Body of pancreas (tissue), 4 donors: ENCODE measurements at regions not wholly inside any gene's neighbourhood (a gene's known extent, or its start where the extent isn't known, plus 50 kb on each side); places are given as distances from the start of the nearest gene placed in this dataset.

Experiments used
- ATAC-seq: fragments of 150-250 bp; one replicate; pipeline ENCODE4 v1.9.1; 2016
- DNase-seq, 4 donors: peaks; one replicate each; pipeline ENCODE4 v3.0.0-alpha.2; 2019
- H3K27ac ChIP-seq, 4 donors: fragments of 200-600 bp; sonication (generic); 1 replicate in 3 of 4; 2 replicates in 1 of 4; pipeline versions ENCODE4 v1.5.1 to v1.6.1; 2016 to 2019; ENCODE audit warnings: mild to moderate bottlenecking in 1 of 4, mixed read lengths in 1 of 4, moderate library complexity in 1 of 4
- H3K27me3 ChIP-seq, 2 donors: fragments of 200-600 bp; sonication (generic); one replicate each; pipeline ENCODE4 v1.6.0; 2016; ENCODE audit warnings: mild to moderate bottlenecking in 1 of 2
- H3K36me3 ChIP-seq, 2 donors: fragments of 200-600 bp; sonication (generic); replicated peaks in 1 of 2; 2 replicates each; pipeline ENCODE4 v1.5.1; 2016; ENCODE audit warnings: low read depth in 2 of 2; ENCODE audit not compliant: insufficient read depth in 1 of 2
- H3K4me1 ChIP-seq: fragments of 200-600 bp; sonication (generic); one replicate; pipeline ENCODE4 v1.6.0; 2016
- H3K4me3 ChIP-seq, 2 donors: fragments of 200-600 bp; sonication (generic); 1 replicate in 1 of 2; 2 replicates in 1 of 2; pipeline ENCODE4 v1.5.1; 2016 to 2019
- H3K9me3 ChIP-seq, 3 donors: fragments of 200-600 bp; sonication (generic); 1 replicate in 2 of 3; 2 replicates in 1 of 3; pipeline ENCODE4 v1.5.1; 2016
- POLR2A ChIP-seq, 3 donors: fragments of 450-650 bp; IDR thresholded peaks; one replicate each; pipeline ENCODE4 v1.6.1; 2016; ENCODE audit warnings: antibody characterized with exemption in 3 of 3, mild to moderate bottlenecking in 2 of 3
- WGBS, 2 donors: methylation state at CpG; one replicate each; pipeline ENCODE4 v1.1.5; 2017; 5-methylcytosine and 5-hydroxymethylcytosine counted together
- intact Hi-C: fragments of 100-400 bp; cut with DNase I; formaldehyde crosslinking; loops from one replicate; pipeline ENCODE4 v1.15.1; 2023
- TF ChIP-seq, protein P1 (sequence below), 7 experiments: fragments of 450-650 bp in 4 of 7; fragments of 200-600 bp in 3 of 7; sonication (generic) in 3 of 7; IDR thresholded peaks; one replicate each; pipeline ENCODE4 v1.5.1; 2016 to 2019; ENCODE audit warnings: antibody characterized with exemption in 7 of 7

DNA sequence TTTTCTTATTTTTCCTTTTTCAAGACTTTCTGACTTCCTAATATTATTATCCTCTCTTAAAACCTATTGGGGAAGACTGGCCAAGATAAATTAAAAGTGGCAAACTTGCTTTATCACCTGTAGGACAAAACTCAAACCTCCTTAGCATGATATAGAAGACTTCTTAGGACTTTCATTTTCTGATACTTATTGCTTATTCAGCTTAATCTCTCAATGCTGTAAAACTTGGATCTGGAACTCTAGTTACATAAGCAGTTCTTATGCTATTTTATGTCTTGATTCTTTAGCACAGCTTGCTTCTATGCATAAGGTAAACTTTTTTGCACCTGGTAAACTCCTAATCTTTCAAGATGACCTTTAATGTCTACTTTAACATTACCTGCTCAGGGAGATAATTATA is 382.3 kb upstream of the LRRC7 start:
- TF ChIP-seq POLR2A (IDR thresholded peaks at IDR 0.05) = no peak
- TF ChIP-seq, protein P1, sequence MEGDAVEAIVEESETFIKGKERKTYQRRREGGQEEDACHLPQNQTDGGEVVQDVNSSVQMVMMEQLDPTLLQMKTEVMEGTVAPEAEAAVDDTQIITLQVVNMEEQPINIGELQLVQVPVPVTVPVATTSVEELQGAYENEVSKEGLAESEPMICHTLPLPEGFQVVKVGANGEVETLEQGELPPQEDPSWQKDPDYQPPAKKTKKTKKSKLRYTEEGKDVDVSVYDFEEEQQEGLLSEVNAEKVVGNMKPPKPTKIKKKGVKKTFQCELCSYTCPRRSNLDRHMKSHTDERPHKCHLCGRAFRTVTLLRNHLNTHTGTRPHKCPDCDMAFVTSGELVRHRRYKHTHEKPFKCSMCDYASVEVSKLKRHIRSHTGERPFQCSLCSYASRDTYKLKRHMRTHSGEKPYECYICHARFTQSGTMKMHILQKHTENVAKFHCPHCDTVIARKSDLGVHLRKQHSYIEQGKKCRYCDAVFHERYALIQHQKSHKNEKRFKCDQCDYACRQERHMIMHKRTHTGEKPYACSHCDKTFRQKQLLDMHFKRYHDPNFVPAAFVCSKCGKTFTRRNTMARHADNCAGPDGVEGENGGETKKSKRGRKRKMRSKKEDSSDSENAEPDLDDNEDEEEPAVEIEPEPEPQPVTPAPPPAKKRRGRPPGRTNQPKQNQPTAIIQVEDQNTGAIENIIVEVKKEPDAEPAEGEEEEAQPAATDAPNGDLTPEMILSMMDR (IDR thresholded peaks at IDR 0.05) = no peak
- no peaks in the 10 kb centered on the region for H3K4me1 ChIP-seq
- intact Hi-C loops = no loop called here

DNA sequence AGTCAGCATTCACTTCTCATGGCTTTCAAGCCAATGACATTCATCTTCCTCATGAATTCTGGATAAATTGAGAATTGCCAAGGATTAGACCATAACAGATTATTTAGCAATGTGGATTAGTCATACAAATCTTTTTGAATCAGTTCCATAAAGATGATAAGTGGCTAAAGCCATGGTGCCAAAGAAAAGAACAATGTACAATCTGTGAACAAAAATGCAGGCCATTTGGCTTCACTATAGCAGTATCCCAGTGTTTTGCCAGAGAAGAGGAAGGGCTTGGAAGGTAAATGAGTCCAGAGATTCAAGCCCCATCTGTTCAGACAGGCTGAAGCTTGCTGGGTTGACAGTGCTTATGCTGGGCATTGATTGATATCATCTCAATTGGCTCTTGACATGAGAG is 376.4 kb upstream of the LRRC7 start:
- DNase-seq (no peak), ATAC-seq (no peak)
- H3K9me3 ChIP-seq = no peaks in the 10 kb centered on the region
- no peak for TF ChIP-seq POLR2A (IDR thresholded peaks at IDR 0.05)
- TF ChIP-seq, protein P1 (IDR thresholded peaks at IDR 0.05) = no peak
- no peak overlapping the region for H3K27ac ChIP-seq
- H3K4me3 ChIP-seq = no peak overlapping the region
- H3K36me3 ChIP-seq = no peaks in the 10 kb centered on the region
- intact Hi-C loops = no loop called here
- H3K27me3 ChIP-seq = no peaks in the 10 kb centered on the region
- no peaks in the 10 kb centered on the region for H3K4me1 ChIP-seq

More for the DNA sequence above, 382.3 kb upstream of the LRRC7 start:
- Histone ChIP-seq H3K36me3 (no peaks in the 10 kb centered on the region), H3K27ac (no peak overlapping the region), H3K9me3 (peaks cover 0 to 6% (median 0%) of the 10 kb centered on the region in 3 donors), H3K4me3 (no peak overlapping the region), H3K27me3 (no peaks in the 10 kb centered on the region)
- ATAC-seq (no peak), DNase-seq (no peak)

DNA sequence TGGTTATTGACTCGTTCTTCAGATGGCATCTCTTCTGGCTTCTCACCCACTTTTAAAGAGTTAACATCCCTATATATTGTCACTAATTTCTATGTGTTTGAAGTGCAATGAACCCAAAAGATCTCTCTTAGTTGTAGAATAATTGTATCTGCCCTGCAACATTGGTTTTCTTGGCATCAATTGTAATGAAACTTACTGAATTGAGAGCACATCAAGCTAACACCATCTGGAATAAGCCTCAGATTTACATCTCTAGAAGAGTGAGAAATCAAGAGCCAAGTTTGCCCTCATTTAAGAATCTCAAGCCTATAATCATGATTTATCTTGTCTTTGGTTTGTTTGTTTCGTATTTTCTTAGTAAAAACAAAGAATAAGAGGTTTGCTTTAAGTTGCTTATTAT is 372.6 kb upstream of the LRRC7 start:
- H3K4me3 ChIP-seq = no peak overlapping the region
- no peaks in the 10 kb centered on the region for H3K9me3 ChIP-seq
- TF ChIP-seq, protein P1 (IDR thresholded peaks at IDR 0.05) = no peak
- no peak for TF ChIP-seq POLR2A (IDR thresholded peaks at IDR 0.05)
- no peaks in the 10 kb centered on the region for H3K36me3 ChIP-seq
- 35 to 37% methylated on average over 2 of the region's 2 CpGs for WGBS, 2 donors
- intact Hi-C loops = no loop called here
- H3K27me3 ChIP-seq = no peaks in the 10 kb centered on the region
- ATAC-seq (no peak), DNase-seq (no peak)
- no peak overlapping the region for H3K27ac ChIP-seq
- no peaks in the 10 kb centered on the region for H3K4me1 ChIP-seq

DNA sequence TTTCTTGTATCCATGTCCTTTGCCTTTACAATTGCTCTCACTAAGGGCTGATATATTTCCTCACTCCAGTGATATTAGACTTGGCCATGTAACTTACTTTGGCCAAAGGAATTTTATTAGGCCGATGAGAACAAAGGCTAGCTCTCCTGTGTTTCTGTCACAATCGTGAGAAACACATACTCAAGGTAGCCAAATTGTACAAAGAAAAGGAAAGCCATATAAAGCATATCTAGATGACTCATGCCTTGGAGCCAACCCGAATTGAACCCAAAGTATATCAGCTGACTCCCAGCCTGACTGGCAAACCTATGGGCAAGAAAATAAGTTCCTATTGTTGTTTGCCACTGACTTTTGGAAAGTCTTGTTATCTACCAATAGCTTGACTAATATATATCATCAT is 371.7 kb upstream of the LRRC7 start:
- no peak overlapping the region for H3K4me3 ChIP-seq
- DNase-seq (no peak), ATAC-seq (no peak)
- no peaks in the 10 kb centered on the region for H3K4me1 ChIP-seq
- no peaks in the 10 kb centered on the region for H3K36me3 ChIP-seq
- TF ChIP-seq, protein P1 (IDR thresholded peaks at IDR 0.05) = no peak
- TF ChIP-seq POLR2A (IDR thresholded peaks at IDR 0.05) = no peak
- no peak overlapping the region for H3K27ac ChIP-seq
- WGBS, 2 donors = 53 to 58% methylated on average over 3 of the region's 3 CpGs
- no peaks in the 10 kb centered on the region for H3K27me3 ChIP-seq
- intact Hi-C loops = no loop called here
- no peaks in the 10 kb centered on the region for H3K9me3 ChIP-seq

DNA sequence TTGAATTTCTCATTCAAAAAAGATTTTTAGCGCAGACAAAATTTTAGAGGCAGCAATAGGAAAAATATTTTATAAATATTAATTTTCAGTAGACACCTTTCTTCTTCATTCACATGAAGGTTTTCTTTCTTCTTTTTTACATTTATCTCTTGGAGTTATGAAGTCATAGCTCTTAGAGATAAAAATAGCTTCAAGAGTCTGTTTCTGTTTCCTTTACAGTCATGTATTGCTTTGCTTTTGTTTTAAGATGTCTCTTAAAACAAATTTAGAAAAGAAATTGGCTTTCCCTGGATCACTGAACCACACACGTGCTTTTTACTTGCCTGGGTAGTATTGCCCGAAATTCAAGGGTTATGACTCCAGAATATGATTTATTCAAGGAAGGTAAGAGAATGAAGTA is 369.9 kb upstream of the LRRC7 start:
- Histone ChIP-seq H3K4me1 (no peaks in the 10 kb centered on the region), H3K27me3 (no peaks in the 10 kb centered on the region), H3K4me3 (no peak overlapping the region), H3K27ac (no peak overlapping the region), H3K36me3 (no peaks in the 10 kb centered on the region), H3K9me3 (no peaks in the 10 kb centered on the region)
- no peak for TF ChIP-seq POLR2A (IDR thresholded peaks at IDR 0.05)
- TF ChIP-seq, protein P1 (IDR thresholded peaks at IDR 0.05) = no peak
- intact Hi-C loops = no loop called here
- 59 to 65% methylated on average over 3 of the region's 3 CpGs for WGBS, 2 donors
- DNase-seq = no peak
- no peak for ATAC-seq
